ENCODE measurements at regions not wholly inside any gene's neighbourhood (a gene's known extent, or its start where the extent isn't known, plus 50 kb on each side); places are given as distances from the start of the nearest gene placed in this dataset.

DNA sequence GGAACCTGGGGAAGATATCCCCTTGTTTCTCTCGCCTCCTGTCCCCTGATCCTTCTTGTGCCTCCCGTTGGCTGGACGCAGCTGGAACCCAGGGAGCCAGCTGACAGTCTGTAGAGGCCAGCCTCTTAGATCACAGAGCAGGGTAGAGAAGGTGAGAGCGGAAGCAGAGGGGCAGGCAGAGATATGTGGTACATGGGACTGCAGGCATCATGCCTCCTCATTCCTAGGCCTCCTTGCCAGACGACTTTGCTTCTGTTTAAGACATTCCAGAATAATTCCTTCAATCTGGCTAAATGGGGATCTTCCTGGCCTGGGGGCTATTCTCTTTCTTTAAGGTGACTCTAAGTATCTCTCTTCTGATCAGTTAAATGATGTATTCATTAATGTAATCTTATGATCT, 89.4 kb upstream of the MAX start:
- DNase-seq (ENCODE audit: low spot score) (no peak), FAIRE-seq (no peak), ATAC-seq (no peak)
- CTCF ChIA-PET (ENCODE audit: low intra/inter-chr PET ratio, low total read pairs) = no interaction called here
- no peaks in the 10 kb centered on the region for H3K36me3 ChIP-seq (replicated peaks in 1 of 2; ENCODE audit: control insufficient read depth in 1 of 2, insufficient read depth in 2 of 2, low read length in 2 of 2)
- intact Hi-C loops (cut with micrococcal nuclease; ENCODE audit: unreplicated experiment) = loop anchor here (2.0 kb wide), 1 partner anchor 39 kb away; no protein-coding TSS in a partner anchor
- H3K4me1 ChIP-seq (ENCODE audit: insufficient read depth, low read length) = peaks cover 21% of the 10 kb centered on the region
- no TSS peak for BruUV-seq (replicated peaks)
- H2AFZ ChIP-seq (ENCODE audit: low read length) = no peak overlapping the region
- H3K27me3 ChIP-seq (ENCODE audit: control insufficient read depth in 1 of 2, insufficient read depth in 2 of 2, low read length in 2 of 2) = peaks cover 1 to 21% of the 10 kb centered on the region in 2 experiments; a peak in 3 of 5 replicates
- no peaks in the 10 kb centered on the region for H3K9me3 ChIP-seq (ENCODE audit: low read length)
- no peak overlapping the region for H3K4me2 ChIP-seq (ENCODE audit: low read depth, low read length)
- H3K79me2 ChIP-seq (ENCODE audit: insufficient read depth, low read length) = no peaks in the 10 kb centered on the region
- H4K20me1 ChIP-seq (ENCODE audit: insufficient read depth, low read length) = no peaks in the 10 kb centered on the region
- H3K27ac ChIP-seq (ENCODE audit: extremely low read length, insufficient read depth, low read length) = no peak overlapping the region
- no peak overlapping the region for H3K9ac ChIP-seq (ENCODE audit: insufficient read depth, low read depth, low read length)
- in situ Hi-C loops (cut with HindIII; ENCODE audit: extremely low pct_ligation_motif_present, low pct_unique_long_range_greater_than_20kb) = no loop called here
- 20% methylated on average over 5 of the region's 5 CpGs for WGBS (ENCODE audit: low lambda C conversion rate)
- H3K4me3 ChIP-seq (replicated peaks in 1 of 3; ENCODE audit: insufficient read depth in 1 of 3, low read depth in 2 of 3, low read length in 3 of 3) = no peak overlapping the region
- POLR2A ChIA-PET = no interaction called here
- TF ChIP-seq ZNF878 (CRISPR knock-in tag; IDR thresholded peaks at IDR 0.05) (no peak), ZNF629 (CRISPR knock-in tag; conservative IDR thresholded peaks at IDR 0.05) (no peak), FIP1L1 (IDR thresholded peaks at IDR 0.05; ENCODE audit: borderline replicate concordance, insufficient read depth, low read depth, low read length) (no peak), EED (CRISPR knock-in tag; IDR thresholded peaks at IDR 0.05) (no peak), MYC (CRISPR knock-in tag; IDR thresholded peaks at IDR 0.05; ENCODE audit: borderline replicate concordance) (no peak)

DNA sequence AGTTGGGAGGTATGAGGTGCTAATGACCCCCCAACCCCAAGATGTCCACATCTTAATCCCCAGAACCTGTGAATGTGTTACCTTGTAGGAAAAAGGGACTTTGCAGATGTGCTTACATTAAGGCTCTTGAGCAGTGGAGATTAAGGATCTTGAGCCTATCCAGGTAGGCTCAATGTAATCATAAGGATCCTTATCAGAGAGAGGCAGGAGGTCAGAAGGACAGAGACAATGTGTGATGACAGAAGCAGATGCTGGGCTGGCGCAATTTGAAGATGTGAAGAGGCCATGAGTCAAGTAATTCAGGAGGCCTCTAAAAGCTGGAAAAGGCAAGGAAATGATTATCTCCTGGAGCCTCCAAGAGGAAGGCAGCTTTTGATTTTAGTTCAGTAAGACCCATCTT, 90.4 kb upstream of the MAX start:
- H3K9me3 ChIP-seq (ENCODE audit: low read length) = no peaks in the 10 kb centered on the region
- TF ChIP-seq, protein P1, sequence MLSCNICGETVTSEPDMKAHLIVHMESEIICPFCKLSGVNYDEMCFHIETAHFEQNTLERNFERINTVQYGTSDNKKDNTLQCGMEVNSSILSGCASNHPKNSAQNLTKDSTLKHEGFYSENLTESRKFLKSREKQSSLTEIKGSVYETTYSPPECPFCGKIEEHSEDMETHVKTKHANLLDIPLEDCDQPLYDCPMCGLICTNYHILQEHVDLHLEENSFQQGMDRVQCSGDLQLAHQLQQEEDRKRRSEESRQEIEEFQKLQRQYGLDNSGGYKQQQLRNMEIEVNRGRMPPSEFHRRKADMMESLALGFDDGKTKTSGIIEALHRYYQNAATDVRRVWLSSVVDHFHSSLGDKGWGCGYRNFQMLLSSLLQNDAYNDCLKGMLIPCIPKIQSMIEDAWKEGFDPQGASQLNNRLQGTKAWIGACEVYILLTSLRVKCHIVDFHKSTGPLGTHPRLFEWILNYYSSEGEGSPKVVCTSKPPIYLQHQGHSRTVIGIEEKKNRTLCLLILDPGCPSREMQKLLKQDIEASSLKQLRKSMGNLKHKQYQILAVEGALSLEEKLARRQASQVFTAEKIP (CRISPR knock-in tag; IDR thresholded peaks at IDR 0.05; ENCODE audit: borderline replicate concordance) = no peak
- TF ChIP-seq TOPORS (CRISPR knock-in tag; IDR thresholded peaks at IDR 0.05) = no peak
- no peak for FAIRE-seq
- DNase-seq (ENCODE audit: low spot score) = no peak
- no peak for ATAC-seq
- peaks cover 21% of the 10 kb centered on the region for H3K4me1 ChIP-seq (ENCODE audit: insufficient read depth, low read length)
- no peak overlapping the region for H3K9ac ChIP-seq (ENCODE audit: insufficient read depth, low read depth, low read length)
- H3K27me3 ChIP-seq (ENCODE audit: control insufficient read depth in 1 of 2, insufficient read depth in 2 of 2, low read length in 2 of 2) = peaks cover 0 to 21% of the 10 kb centered on the region in 2 experiments; a peak in 2 of 5 replicates
- no peak overlapping the region for H3K4me3 ChIP-seq (replicated peaks in 1 of 3; ENCODE audit: insufficient read depth in 1 of 3, low read depth in 2 of 3, low read length in 3 of 3)
- in situ Hi-C loops (cut with HindIII; ENCODE audit: extremely low pct_ligation_motif_present, low pct_unique_long_range_greater_than_20kb) (no loop called here), intact Hi-C loops (cut with micrococcal nuclease; ENCODE audit: unreplicated experiment) (no loop called here)
- BruUV-seq (replicated peaks) = no TSS peak
- no peak overlapping the region for H3K4me2 ChIP-seq (ENCODE audit: low read depth, low read length)
- H4K20me1 ChIP-seq (ENCODE audit: insufficient read depth, low read length) = no peaks in the 10 kb centered on the region
- H3K79me2 ChIP-seq (ENCODE audit: insufficient read depth, low read length) = no peaks in the 10 kb centered on the region
- H3K36me3 ChIP-seq (replicated peaks in 1 of 2; ENCODE audit: control insufficient read depth in 1 of 2, insufficient read depth in 2 of 2, low read length in 2 of 2) = no peaks in the 10 kb centered on the region
- H3K27ac ChIP-seq (ENCODE audit: extremely low read length, insufficient read depth, low read length) = no peak overlapping the region
- H2AFZ ChIP-seq (ENCODE audit: low read length) = no peak overlapping the region
- ChIA-PET POLR2A (no interaction called here), CTCF (ENCODE audit: low intra/inter-chr PET ratio, low total read pairs) (no interaction called here)
- WGBS (ENCODE audit: low lambda C conversion rate) = 52% methylated on average over 1 of the region's 1 CpG
